ENCODE measurements at regions not wholly inside any gene's neighbourhood (a gene's known extent, or its start where the extent isn't known, plus 50 kb on each side); places are given as distances from the start of the nearest gene placed in this dataset.

DNA sequence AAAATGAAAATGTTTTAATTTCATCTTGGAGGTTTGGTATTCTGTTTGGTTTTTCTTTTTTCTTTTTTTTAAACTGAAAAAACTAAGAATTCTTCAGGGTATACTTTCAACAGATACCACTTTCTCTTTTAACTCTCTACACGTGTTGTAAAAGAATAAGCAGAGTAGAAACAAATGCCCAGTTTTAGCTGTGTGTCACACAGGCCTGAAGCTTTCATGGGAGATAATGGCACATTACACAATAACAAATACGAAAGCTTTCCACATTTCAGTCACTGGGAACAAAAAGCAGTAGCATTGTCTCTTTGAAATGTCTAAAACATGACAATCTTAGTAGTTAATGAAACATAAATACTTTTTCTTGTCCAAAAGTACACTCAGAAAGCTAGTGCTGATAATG, 818.5 kb downstream of the TBL1XR1 start:
- TF ChIP-seq, protein P1, sequence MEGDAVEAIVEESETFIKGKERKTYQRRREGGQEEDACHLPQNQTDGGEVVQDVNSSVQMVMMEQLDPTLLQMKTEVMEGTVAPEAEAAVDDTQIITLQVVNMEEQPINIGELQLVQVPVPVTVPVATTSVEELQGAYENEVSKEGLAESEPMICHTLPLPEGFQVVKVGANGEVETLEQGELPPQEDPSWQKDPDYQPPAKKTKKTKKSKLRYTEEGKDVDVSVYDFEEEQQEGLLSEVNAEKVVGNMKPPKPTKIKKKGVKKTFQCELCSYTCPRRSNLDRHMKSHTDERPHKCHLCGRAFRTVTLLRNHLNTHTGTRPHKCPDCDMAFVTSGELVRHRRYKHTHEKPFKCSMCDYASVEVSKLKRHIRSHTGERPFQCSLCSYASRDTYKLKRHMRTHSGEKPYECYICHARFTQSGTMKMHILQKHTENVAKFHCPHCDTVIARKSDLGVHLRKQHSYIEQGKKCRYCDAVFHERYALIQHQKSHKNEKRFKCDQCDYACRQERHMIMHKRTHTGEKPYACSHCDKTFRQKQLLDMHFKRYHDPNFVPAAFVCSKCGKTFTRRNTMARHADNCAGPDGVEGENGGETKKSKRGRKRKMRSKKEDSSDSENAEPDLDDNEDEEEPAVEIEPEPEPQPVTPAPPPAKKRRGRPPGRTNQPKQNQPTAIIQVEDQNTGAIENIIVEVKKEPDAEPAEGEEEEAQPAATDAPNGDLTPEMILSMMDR (IDR thresholded peaks at IDR 0.05; ENCODE audit: insufficient read depth, low read length), result no peak
- TF ChIP-seq POLR2AphosphoS5 (IDR thresholded peaks at IDR 0.05; ENCODE audit: low read depth), result no peak
